ENCODE measurements at regions not wholly inside any gene's neighbourhood (a gene's known extent, or its start where the extent isn't known, plus 50 kb on each side); places are given as distances from the start of the nearest gene placed in this dataset.

DNA sequence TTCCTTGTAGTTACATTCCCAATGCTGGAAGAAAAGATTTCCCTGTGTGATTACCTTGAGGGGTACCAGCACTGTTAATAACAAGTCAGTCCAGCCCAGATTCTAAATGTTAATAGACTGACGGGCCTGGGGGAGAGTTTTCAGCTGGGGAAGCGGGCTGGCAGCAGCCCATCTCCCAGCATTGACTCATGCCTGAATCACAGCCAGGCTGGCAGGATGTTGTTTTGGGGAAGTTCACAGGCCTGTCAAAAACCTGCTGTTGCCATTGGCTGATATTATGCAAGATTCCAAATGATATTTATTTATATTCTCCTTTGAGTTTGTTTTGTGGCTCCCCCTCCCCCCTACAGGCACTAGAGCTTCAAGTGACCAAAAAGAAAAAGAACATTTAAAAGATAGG is 213.9 kb upstream of the CNR1 start:
- peak; percentile 58 for DNase-seq (ENCODE audit: low read depth)
- TF ChIP-seq POLR2A (IDR thresholded peaks at IDR 0.05; ENCODE audit: extremely low read depth, insufficient read length) (no peak), MYC (IDR thresholded peaks at IDR 0.05; ENCODE audit: low read depth, low read length) (no peak), CTCF (IDR thresholded peaks at IDR 0.05; ENCODE audit: low read depth, low read length) (no peak)
- TF ChIP-seq, protein P1, sequence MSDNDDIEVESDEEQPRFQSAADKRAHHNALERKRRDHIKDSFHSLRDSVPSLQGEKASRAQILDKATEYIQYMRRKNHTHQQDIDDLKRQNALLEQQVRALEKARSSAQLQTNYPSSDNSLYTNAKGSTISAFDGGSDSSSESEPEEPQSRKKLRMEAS (IDR thresholded peaks at IDR 0.05; ENCODE audit: low read depth, low read length) = no peak
- H3K4me3 ChIP-seq (ENCODE audit: low read depth, low read length) = no peak overlapping the region

DNA sequence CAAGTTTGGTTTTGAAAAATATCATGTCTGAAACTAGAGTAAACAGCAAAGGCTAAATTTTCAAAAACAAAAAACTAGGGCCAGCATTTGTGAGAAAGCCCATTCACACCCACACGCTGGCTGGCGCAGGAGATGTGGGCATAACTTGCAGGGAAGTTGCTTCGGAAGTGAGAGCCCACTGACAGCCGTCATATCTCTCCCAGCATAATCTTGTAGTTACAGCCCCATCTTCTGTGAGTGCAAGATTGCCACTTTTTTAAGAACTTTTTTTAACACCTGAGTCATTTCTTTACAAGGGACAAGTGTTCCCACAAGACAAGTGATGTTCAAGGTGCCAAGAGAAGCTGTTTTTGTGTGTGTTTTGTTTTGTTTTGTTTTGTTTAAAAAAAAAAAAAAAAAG is 212.5 kb upstream of the CNR1 start:
- no peak overlapping the region for H3K4me3 ChIP-seq (ENCODE audit: low read depth, low read length)
- DNase-seq (ENCODE audit: low read depth) = no peak
- TF ChIP-seq CTCF (IDR thresholded peaks at IDR 0.05; ENCODE audit: low read depth, low read length) = no peak
- TF ChIP-seq, protein P1 (IDR thresholded peaks at IDR 0.05; ENCODE audit: low read depth, low read length) = no peak
- no peak for TF ChIP-seq MYC (IDR thresholded peaks at IDR 0.05; ENCODE audit: low read depth, low read length)
- no peak for TF ChIP-seq POLR2A (IDR thresholded peaks at IDR 0.05; ENCODE audit: extremely low read depth, insufficient read length)

GRCh38 chr6:88377976-88378568 is 211.9 kb upstream of the CNR1 start:
- TF ChIP-seq MYC (IDR thresholded peaks at IDR 0.05; ENCODE audit: low read depth, low read length) = no peak
- no peak for TF ChIP-seq CTCF (IDR thresholded peaks at IDR 0.05; ENCODE audit: low read depth, low read length)
- TF ChIP-seq, protein P1 (IDR thresholded peaks at IDR 0.05; ENCODE audit: low read depth, low read length) = no peak
- no peak for TF ChIP-seq POLR2A (IDR thresholded peaks at IDR 0.05; ENCODE audit: extremely low read depth, insufficient read length)

GRCh38 chr6:88376768-88377387 is 210.7 kb upstream of the CNR1 start:
- H3K4me3 ChIP-seq (ENCODE audit: low read depth, low read length) = no peak overlapping the region
- no peak for DNase-seq (ENCODE audit: low read depth)

More at GRCh38 chr6:88377976-88378568, 211.9 kb upstream of the CNR1 start:
- no peak overlapping the region for H3K4me3 ChIP-seq (ENCODE audit: low read depth, low read length)
- no peak for DNase-seq (ENCODE audit: low read depth)

DNA sequence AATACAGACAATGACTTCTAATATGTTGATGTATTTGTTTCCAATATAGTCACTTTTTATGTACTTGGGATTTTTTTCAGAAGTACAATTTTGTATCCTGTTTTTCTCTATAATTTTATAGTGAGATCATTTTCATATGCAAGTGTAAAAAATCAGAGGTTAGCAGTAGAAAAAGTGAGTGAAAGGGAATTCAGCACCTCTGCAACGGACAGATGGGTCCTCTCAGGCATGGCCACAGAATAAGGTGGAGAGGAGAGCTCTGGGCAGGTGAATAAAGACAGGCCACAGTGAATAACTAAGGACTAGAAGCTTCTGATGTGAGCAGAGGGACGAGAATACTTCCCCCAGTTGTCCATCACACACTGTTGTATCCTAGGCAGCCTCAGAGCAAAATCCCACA is 210.1 kb upstream of the CNR1 start:
- TF ChIP-seq, protein P1 (IDR thresholded peaks at IDR 0.05; ENCODE audit: low read depth, low read length) = no peak
- TF ChIP-seq POLR2A (IDR thresholded peaks at IDR 0.05; ENCODE audit: extremely low read depth, insufficient read length) (no peak), MYC (IDR thresholded peaks at IDR 0.05; ENCODE audit: low read depth, low read length) (no peak), CTCF (IDR thresholded peaks at IDR 0.05; ENCODE audit: low read depth, low read length) (no peak)
- no peak overlapping the region for H3K4me3 ChIP-seq (ENCODE audit: low read depth, low read length)
- no peak for DNase-seq (ENCODE audit: low read depth)

More at GRCh38 chr6:88376768-88377387, 210.7 kb upstream of the CNR1 start:
- TF ChIP-seq MYC (IDR thresholded peaks at IDR 0.05; ENCODE audit: low read depth, low read length) = no peak
- no peak for TF ChIP-seq CTCF (IDR thresholded peaks at IDR 0.05; ENCODE audit: low read depth, low read length)
- no peak for TF ChIP-seq POLR2A (IDR thresholded peaks at IDR 0.05; ENCODE audit: extremely low read depth, insufficient read length)
- TF ChIP-seq, protein P1 (IDR thresholded peaks at IDR 0.05; ENCODE audit: low read depth, low read length) = no peak
